ENCODE measurements at regions not wholly inside any gene's neighbourhood (a gene's known extent, or its start where the extent isn't known, plus 50 kb on each side); places are given as distances from the start of the nearest gene placed in this dataset.

- no peak for ATAC-seq
- no peaks in the 10 kb centered on the region for H3K9me3 ChIP-seq
- no peak overlapping the region for H3K4me3 ChIP-seq
- 83 to 90% methylated on average over 1 of the region's 1 CpG for WGBS, 2 donors
- H3K36me3 ChIP-seq, result no peaks in the 10 kb centered on the region
- TF ChIP-seq, protein P1, sequence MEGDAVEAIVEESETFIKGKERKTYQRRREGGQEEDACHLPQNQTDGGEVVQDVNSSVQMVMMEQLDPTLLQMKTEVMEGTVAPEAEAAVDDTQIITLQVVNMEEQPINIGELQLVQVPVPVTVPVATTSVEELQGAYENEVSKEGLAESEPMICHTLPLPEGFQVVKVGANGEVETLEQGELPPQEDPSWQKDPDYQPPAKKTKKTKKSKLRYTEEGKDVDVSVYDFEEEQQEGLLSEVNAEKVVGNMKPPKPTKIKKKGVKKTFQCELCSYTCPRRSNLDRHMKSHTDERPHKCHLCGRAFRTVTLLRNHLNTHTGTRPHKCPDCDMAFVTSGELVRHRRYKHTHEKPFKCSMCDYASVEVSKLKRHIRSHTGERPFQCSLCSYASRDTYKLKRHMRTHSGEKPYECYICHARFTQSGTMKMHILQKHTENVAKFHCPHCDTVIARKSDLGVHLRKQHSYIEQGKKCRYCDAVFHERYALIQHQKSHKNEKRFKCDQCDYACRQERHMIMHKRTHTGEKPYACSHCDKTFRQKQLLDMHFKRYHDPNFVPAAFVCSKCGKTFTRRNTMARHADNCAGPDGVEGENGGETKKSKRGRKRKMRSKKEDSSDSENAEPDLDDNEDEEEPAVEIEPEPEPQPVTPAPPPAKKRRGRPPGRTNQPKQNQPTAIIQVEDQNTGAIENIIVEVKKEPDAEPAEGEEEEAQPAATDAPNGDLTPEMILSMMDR (IDR thresholded peaks at IDR 0.05), result no peak
- peaks cover 0 to 9% (median 0%) of the 10 kb centered on the region in 3 donors for H3K4me1 ChIP-seq
- H3K27me3 ChIP-seq, result no peaks in the 10 kb centered on the region
- no peak overlapping the region for H3K27ac ChIP-seq
- intact Hi-C loops (cut with DNase I), result no loop called here
- peak; percentile 45 for FAIRE-seq
- no peak for DNase-seq
Measured at GRCh38 chrX:117517994-117518393, 598.6 kb downstream of the KLHL13 start.

DNA sequence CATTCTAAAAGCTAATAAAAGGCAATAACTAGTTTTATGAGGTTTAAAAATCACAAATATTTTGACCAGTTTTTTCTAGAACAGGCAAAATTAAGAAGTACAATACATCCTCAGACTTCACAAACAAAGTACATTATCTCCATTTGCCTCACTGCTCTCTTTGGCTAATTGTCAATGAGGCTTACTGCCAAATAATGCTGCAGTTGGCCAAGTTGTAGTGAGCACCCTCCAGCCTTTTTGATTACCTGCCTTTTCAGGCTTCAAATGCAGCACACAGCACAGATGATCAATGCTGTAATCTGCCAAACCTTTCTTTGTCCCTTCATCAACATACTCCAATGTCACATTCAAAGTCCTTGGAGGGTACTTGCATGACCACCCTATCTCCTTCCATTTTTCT lies 605.2 kb downstream of the KLHL13 start:
- H3K36me3 ChIP-seq, result no peaks in the 10 kb centered on the region
- peak in 3 of 4 donors; percentile 43 to 66 (median 55) for ATAC-seq
- H3K27me3 ChIP-seq, result no peaks in the 10 kb centered on the region
- TF ChIP-seq, protein P1 (IDR thresholded peaks at IDR 0.05), result no peak
- no peaks in the 10 kb centered on the region for H3K9me3 ChIP-seq
- H3K27ac ChIP-seq, result no peak overlapping the region
- no peaks in the 10 kb centered on the region for H3K4me1 ChIP-seq
- no peak overlapping the region for H3K4me3 ChIP-seq
- peak in 1 of 6 donors; percentile 7 for DNase-seq
- peak; percentile 86 for FAIRE-seq
- intact Hi-C loops (cut with DNase I), result no loop called here

DNA sequence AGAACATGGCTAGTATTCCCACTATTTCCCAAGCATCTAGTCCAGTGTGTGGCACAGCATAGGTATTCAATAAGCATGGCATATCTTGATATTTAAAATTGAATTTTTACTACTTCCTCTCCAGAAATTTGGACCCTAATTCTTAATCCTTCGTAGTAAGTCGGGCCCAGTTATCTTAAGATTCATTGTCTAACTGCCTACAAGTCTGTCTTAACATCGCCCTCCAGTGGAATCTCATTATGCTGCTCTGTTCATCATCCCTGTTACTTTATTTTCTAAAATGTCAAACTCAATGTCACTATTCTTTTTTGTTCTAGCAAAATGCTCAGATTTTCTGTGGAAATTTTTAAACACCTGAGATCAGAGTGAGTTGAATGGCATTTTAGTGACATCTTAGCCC lies 606.2 kb downstream of the KLHL13 start:
- H3K4me1 ChIP-seq, result no peaks in the 10 kb centered on the region
- DNase-seq (no peak), FAIRE-seq (peak; percentile 56), ATAC-seq (peak in 1 of 4 donors; percentile 48)
- no peaks in the 10 kb centered on the region for H3K9me3 ChIP-seq
- no peaks in the 10 kb centered on the region for H3K36me3 ChIP-seq
- H3K27ac ChIP-seq, result no peak overlapping the region
- intact Hi-C loops (cut with DNase I), result no loop called here
- TF ChIP-seq, protein P1 (IDR thresholded peaks at IDR 0.05), result peak in 1 of 4 donors; percentile 7
- no peaks in the 10 kb centered on the region for H3K27me3 ChIP-seq
- H3K4me3 ChIP-seq, result no peak overlapping the region
- WGBS, 2 donors, result 25 to 56% methylated on average over 3 of the region's 3 CpGs

GRCh38 chrX:117508021-117508420 lies 608.6 kb downstream of the KLHL13 start:
- DNase-seq (no peak), FAIRE-seq (no peak), ATAC-seq (peak in 2 of 4 donors; percentile 53)
- intact Hi-C loops (cut with DNase I), result no loop called here
- TF ChIP-seq, protein P1 (IDR thresholded peaks at IDR 0.05), result no peak
- 31 to 42% methylated on average over 2 of the region's 2 CpGs for WGBS, 2 donors
- Histone ChIP-seq H3K27me3 (no peaks in the 10 kb centered on the region), H3K36me3 (no peaks in the 10 kb centered on the region), H3K4me1 (no peaks in the 10 kb centered on the region), H3K9me3 (no peaks in the 10 kb centered on the region), H3K27ac (no peak overlapping the region), H3K4me3 (no peak overlapping the region)

DNA sequence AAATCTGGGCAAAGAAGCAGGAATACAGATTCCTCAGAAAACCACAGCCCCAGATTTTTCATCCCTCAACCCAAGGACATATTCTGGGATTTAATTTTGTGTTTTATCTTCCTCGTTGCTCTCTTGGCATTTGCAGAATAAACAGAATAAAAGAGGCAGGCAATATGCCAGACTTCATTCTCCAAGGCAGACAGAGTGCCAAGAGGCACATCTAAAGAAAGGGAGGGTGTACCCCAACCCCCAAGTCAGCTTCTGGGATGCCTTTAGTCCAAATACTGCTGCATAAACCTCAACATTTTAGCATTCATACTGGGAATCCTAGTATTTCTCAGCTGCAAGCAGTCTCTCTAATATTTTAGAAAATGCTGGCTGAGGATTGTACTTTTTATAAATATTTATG lies 629.2 kb downstream of the KLHL13 start:
- no peaks in the 10 kb centered on the region for H3K27me3 ChIP-seq
- WGBS, 2 donors, result 12 to 13% methylated on average over 1 of the region's 1 CpG
- no peak overlapping the region for H3K4me3 ChIP-seq
- intact Hi-C loops (cut with DNase I), result no loop called here
- TF ChIP-seq, protein P1 (IDR thresholded peaks at IDR 0.05), result no peak
- DNase-seq (no peak), FAIRE-seq (peak; percentile 34), ATAC-seq (no peak)
- H3K27ac ChIP-seq, result no peak overlapping the region
- no peaks in the 10 kb centered on the region for H3K9me3 ChIP-seq
- no peaks in the 10 kb centered on the region for H3K36me3 ChIP-seq
- no peaks in the 10 kb centered on the region for H3K4me1 ChIP-seq

All from pancreas (tissue), 10 donors.